NCI-H1417 (cell line): ENCODE measurements at regions not wholly inside any gene's neighbourhood (a gene's known extent, or its start where the extent isn't known, plus 50 kb on each side); places are given as distances from the start of the nearest gene placed in this dataset.

Source experiments
- DNase-seq, 3 experiments: peaks; one replicate each; lab custom pipeline; 2025; lab: John Stamatoyannopoulos, UW

DNA sequence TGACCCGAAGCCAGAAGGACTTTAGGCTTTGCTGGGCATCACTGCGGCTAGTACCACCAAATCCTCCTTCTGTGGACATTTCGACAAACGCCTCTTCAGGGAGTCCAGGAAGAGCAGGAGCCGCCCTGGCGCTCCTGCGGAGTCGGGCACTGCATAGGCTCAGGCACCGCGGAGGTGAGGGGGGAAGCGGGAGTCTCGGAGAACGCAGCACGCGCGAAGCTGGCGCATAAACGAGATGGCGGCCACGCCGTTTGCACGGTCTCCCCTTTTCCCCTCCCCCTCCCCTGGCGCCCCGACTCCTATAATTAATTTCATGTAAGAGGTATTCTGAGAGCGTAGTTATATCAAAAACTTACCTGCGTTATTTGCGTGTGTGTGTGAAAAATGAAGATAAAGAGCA is 137.8 kb upstream of the GAS1 start:
- DNase-seq, result no peak

DNA sequence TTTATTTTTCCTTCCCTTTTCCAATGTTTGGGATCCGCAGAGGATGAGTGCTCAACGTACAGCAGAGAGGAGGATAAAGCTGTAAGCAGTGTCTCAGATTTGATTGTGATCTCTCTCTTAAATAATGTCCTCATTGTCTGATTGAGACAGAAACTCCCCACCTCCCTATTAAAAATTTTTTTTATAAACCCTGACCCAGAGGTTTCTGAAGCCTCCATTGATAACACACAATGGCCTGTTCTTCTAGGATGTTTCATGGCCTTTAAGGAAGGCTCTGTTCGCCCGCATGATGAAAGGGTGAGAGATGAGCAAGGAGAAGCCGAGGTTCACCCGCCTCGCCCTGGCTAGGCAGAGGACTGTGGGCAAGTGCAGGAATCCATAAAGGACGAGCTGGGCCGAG is 138.2 kb upstream of the GAS1 start:
- no peak for DNase-seq

DNA sequence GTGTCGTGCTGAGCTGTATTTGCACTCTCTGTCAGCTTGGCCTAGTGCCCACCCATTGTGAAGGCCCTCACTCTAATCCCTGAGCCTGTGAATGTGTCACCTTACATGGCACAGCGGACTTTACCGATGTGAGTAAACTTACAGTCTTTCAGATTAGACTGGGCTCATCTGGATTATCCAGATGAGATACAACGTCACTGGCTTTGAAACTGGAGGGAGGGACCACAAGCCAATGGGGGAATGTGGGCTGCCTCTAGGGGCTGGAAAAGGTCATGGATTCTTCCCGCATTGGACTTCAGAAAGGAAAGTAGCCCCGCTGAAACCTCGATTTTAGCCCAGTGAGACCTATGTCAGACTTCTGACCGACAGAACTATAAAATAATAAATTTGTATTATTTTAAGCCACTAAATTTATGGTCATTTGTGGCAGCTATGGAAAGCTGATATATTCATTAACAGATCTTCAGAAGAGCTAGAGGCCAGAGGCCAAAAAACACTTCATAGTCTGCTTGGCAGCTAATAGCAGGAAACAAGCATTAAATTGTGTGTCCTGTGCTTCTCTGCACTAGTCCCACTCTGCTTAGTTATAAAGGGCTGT is 139.0 kb upstream of the GAS1 start:
- DNase-seq, result peak in 1 of 3 experiments; percentile 22

DNA sequence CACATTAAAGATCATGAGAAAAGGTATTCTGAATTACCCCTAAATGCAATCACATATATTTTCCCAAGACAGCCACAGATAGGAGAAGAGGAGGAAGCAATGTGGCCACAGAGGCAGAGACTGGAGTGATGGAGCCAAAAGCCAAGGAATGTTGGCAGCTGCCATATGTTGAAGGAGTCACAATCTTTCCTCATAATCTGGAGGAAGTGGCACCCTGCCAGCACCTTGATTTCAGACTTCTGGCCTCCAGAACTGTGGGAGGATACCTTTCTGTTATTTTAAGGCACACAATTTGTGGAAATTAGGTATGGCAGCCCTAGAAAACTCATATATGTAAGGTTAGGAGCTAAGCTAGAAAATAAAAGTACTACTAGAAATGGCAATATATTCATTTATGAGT is 139.9 kb upstream of the GAS1 start:
- DNase-seq, result no peak

DNA sequence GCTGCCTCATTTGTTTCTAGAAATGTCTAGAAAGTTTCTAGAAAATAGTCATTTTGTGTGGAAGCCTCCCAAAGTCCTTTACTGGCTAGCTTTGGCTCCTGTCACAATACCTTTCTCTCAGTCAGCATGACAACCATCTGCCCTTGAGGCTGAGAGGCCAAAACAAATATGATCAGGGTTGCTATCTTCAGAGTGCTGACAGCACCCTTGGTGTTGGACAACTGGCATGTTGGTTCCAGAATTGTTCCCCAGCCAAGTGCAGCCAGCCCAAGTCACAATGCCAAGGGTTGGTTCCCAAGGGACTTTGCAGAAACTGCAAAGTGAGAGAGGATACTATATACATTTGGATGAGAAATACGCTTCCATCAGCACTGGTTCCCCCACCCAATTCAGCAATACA is 140.9 kb upstream of the GAS1 start:
- DNase-seq, result no peak

DNA sequence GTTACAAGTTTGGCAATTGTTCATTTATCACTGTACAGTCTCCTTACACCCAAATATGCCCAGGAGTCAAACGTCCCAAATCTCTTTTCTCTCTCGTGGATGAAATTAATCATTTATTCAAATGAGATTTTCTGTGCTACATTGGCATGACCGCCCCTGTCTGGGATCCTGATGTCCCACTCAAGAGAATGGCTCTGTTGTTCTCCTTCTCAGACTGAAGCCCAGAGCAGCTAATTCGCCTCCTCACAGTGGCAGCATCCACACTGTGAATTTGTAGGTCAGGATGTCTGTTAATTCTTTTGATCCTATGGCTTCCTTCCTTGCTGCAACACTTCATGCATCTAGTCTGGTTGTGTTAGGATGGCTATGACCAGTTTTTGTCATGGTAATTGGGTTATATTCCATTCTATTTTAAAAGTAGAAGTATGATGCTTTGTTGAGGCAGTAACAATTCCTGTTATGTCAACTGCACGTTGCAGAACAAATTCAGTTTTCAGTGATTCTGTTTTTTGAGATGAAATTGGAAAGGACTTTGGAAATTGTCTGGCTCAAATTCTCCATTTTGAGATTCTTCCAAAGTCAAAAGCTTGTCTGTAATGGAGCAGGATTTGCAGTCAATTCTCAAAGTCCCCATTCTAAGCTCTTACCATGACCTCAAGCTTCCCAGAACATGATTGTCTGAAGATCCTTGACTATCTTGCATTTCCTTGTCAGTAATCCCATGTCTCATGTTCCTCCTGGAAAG is 141.5 kb upstream of the GAS1 start:
- no peak for DNase-seq

DNA sequence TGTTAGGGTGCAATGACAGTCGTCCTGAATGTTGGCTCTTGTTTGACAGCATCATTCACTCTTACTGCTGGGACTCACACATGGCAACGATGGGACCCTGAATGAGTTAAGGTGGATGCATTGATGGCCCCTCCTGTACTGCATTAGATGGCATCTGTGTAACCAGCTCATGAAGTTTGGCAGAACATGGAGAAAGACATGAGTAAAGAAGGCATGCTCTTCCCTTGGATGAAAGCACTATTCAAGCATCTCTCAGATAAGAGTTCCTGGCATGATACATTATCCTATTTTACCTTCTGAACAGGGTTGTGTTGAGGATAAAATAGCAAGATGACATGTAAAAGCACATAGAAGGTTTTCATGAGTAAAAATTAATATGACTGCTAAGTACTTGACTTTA is 142.2 kb upstream of the GAS1 start:
- DNase-seq, result no peak

DNA sequence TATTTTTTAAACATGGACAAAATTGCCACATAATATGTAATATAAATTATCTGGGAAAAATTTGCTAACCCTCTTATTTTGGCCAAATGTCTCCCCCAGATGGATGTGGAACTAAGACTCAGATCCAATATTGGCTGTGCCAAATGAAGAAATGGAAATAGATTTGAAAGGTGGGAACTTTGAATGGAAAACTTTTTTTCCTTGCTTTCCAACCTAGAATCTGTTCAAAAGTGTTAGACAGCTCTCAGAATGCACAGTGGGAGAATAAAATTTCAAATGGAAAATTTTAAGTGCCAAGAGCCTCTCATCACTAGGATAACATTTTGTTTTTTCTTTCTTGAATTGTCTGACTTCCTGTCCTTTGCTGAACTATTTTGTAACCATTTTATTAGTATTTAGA is 142.6 kb upstream of the GAS1 start:
- no peak for DNase-seq

DNA sequence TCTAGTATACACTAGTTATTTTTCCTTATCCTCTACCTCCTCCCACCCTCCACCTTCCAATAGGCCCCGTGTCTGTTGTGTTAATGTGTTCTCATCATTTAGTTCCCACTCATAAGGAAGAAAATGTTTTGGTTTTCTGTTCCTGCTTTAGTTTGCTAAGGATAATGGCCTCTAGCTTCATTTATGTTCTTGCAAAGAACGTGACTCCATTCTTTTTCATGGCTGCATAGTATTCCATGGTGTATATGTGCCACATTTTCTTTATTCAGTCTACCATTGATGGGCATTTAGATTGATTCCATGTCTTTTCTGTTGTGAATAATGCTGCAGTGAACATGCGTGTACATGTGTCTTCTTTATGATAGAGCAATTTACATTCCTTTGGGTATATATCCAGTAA is 146.5 kb upstream of the GAS1 start:
- DNase-seq, result no peak

DNA sequence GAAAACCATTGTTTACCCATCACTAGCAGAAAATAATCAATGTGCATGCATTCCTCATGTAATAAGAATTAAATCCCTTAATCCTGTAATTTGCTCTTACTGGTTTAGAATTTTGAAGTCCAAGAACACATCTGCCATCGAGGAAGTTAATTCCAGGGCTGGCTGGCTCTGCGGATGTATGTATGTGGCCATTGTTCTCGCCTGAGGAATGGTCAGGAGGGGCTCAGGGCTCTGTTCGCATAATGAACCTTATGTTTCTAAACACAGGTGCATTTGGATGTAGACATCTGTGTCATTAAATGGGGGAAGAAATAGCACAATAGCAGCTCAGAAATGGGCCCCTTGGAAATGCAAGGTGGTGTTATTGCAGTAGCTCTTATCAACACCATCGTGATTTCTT is 148.6 kb upstream of the GAS1 start:
- DNase-seq, result no peak

DNA sequence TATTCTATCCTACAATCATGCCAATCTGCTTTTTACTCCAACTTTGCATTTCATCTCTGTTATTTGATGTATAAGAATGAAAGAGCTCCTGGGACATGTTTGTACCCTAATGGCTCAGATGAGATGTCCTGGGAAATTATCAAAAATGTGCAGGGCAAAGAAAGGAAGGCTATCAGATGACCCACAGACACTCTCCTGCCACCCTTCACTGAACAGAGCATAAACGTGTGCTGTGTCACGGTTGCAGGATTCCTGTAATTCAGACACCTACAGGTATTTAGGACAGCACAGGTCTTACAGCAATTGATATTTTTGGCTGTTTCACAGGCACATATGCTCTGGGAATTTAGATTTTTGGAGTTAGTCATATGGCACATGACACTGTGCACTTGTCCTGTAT is 149.2 kb upstream of the GAS1 start:
- DNase-seq, result no peak

DNA sequence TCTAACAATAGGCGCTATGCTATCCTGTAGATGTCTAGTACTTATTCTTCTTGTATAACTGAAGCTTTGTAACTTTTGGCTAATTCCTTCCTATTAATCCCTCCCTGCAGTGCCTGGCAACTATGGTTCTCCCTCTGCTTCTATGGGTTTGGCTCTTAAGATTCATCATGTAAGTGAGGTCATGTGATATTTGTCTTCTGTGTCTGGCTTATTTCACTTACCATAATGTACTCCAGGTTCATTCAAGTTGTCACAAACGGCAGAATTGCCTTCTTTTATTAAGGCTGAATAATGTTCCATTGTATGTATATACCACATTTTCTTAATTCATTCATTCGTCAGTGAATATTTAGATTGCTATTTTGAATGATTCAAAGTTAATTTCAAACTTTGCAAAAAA is 149.9 kb upstream of the GAS1 start:
- DNase-seq, result no peak

DNA sequence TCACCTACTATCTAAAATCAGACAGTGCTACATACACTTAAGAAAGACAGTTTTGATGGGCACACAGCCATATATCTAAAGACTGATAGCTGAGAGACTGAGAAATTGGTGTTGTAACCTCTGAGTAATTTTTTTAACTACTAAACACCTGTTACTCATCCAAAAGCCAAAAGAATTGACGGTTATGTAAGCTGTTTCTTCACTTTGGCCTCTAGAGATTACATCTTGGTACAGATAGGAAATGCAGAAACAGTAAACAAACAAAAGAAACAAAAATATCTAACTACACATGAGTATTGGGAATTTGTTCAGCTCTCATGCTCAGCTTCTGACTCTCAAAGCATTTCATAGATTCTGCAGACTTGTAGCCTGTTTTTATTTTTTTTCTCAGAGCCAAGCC is 152.1 kb upstream of the GAS1 start:
- no peak for DNase-seq

DNA sequence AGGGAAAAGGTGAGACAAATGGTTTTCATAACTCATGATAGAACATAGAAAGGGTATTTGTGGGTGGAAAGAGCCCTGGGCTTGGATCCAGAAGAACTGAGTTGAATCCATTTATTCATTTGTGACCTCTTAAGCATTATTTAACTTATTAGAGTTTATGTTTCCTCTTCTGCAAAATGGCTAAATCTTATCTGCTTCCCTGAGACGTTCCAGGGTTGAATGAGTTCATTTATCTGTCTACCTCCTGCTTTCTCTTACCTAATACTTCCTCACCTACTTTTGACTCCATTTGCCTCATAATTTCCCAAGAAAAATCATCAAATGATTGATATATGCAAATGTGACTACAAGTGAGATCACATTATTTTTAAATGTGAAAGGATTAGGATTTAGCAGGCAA is 152.7 kb upstream of the GAS1 start:
- DNase-seq, result no peak

DNA sequence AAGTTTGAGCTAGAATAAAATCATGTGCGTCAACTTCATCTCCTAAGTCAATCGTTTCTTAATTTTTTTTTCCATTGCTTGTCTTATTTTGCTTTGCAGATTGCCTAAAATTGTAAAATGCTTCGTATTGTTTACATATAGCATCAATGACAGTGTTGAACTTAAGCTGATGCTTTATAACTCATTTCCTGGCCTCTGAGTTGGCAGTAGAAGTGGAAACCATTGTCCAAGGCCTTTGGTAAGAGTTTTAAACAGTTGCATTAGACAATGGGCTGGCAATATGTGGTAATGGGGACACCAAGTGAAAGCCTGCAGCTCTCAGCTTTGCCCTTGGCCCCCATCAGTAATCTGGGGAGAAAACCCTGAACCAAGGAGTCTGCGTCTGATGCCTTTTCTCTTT is 154.8 kb upstream of the GAS1 start:
- DNase-seq, result no peak

DNA sequence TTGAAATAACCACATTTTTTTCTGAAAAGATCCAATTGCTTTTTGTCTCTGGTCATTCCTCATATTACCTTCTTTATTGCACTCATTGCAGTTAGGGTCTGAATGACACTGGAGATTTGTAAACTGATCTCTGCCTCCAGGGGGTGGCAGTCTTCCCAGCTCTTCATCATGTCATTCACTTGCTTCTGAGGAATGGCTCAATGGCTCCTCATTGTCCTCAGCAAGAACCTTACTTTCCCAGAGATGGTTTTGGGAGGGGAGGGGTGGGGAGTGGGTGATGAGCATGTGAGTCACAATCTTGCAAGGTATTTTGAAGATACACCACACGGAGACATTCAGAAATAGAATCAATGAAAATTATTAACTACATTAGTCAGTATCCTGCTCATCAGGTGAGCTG is 159.8 kb upstream of the GAS1 start:
- no peak for DNase-seq

DNA sequence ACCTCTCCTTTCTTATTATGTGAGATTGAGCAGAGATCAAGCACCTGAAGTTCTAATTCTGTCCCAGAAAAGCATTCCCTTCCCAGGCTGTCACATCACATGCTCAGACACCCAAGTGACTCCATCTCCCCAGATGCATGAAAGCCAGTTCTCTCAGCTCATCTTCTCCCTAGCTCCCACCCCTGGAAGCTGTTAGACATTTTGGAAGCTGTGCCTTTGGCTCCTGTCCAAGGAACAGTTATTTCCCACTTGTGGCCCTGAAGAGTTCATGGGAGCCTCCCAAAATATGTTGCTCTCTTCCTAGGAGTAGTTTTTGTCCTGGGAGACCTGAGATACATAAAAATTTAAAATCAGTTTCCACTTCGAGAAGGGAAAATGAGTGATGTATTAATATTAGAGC is 161.4 kb upstream of the GAS1 start:
- DNase-seq, result no peak

DNA sequence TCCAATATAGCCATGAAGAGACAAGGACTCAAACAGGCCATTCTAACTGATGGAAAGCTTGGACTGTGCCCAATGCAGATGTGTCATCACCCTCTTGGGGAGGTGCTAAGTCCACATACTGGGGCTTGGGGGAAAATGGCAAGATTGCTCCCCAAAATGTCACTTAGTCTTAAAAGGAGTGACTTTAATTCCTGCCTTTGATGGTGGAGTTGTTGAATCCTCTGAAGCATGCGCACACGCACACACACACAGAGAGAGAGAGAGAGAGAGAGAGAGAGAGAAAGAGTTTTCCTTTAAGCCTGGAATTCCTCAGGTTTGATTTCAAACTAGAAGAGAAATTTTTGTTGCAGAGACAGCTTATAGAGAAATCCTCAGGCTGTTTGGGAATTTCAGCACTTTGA is 161.9 kb upstream of the GAS1 start:
- no peak for DNase-seq

DNA sequence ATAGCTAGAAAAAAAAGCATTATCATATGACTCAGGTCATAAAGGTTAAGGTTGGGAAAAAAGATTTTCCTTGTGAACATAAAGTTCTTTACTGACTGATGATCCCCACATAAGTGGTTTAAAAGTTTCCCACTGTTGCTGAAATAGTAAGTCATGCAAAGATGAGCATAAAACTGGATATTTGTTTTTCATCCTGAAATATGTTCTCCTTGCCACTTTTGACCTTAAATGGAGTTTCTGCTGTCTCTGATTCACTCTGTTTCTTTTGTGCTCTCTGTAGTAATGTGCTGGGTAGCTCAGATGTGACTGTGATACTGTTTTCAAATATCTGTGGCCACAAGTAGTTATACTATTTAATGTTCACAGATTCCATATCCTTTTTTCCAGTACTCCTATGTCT is 162.5 kb upstream of the GAS1 start:
- no peak for DNase-seq

DNA sequence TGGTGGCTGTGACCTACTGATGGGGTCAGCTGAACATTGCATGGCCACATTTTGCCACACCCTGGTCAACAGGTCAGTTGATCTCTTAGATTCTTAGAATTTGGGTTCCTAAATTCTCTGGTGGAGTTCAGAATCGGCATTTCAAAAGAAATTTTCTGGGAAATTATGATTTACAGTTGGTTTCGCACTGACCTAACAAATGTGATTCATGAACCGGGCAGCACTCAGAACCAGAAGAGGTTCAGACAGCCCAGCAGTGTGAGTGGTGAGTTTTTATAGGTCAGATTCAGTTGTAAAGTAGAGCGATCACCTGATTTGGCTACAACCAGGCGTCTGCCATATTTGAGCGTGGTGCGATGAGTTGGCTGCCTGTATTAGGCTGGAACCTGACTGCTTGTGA is 163.7 kb upstream of the GAS1 start:
- no peak for DNase-seq

DNA sequence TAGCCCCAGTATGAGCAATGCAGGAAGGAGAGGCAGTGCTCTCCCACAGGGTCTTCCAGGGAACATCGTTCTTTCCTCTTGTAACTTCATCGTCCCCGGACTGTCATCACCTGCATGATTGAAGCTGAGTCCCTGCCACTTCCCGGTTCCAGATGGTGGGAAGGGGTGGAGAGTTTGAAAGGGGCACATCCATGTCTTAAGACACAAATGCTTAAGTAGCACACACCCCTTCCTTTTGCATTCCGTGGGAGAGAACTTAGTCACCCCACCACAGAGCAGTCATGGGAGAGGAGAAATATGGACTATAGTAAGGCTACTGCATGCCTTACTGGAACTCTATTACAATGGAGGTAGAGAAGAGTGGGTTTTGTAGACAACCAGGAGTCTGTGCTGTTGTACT is 165.3 kb upstream of the GAS1 start:
- DNase-seq, result no peak

DNA sequence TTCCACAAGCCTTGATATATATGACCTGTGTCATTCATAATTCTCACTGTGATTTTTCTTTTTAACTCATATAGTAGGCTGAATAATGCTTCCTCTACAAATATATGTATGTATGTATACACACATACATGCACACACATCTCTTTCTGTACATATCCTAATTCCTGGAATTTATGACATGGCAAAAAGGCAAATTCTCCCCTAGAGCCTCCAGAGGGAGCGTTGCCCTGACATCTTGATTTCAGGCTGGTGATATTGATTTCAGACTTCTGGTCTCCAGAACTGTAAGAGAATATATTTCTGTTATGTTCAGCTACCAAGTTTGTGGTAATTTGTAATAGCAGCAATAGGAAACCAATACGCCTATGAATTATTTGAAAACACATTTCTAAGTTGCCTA is 166.6 kb upstream of the GAS1 start:
- DNase-seq, result no peak

DNA sequence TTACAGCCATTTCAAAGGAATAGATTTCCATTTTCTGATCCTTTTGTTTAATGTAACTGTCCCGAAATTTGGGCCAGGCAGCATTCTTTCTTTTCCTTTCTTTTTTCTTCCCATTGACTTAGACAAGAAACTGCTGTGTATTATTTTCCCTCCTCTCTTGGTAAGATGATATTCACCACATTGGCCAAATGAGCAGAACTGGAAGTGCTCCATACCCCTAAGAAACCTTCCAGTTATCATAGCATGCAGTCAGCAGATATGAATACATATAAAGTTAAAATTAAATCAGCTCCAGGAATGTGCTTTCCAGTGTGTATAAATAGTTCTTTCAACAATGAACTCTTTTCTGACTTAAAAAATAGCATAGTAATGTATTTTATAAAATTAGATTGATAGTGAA is 168.5 kb upstream of the GAS1 start:
- no peak for DNase-seq

DNA sequence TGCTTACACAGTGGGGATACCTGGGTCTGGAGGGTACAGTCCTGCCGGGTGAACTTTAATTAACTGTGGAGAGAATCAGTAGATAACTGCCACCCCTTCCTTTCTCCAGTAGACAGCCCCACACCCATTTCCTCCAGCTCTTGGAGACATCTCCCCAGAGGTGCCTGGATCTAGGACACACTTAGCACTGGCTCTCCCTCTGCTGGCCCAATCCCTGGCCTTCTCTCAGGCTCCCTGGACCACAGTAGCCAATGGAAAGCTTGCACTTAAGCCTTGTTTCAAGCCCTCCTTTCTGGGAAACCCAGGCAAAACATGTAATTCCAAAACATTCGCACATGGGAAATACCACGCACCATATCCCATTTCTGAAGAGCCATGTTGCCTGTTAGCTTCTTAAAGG is 169.2 kb upstream of the GAS1 start:
- DNase-seq, result no peak
